HG03469 (cell line): ENCODE measurements at regions not wholly inside any gene's neighbourhood (a gene's known extent, or its start where the extent isn't known, plus 50 kb on each side); places are given as distances from the start of the nearest gene placed in this dataset.

Experiments
- ATAC-seq: cut with Tn5 transposase; IDR thresholded peaks from one replicate; pipeline ENCODE4 v1.9.1; 2021; ENCODE audit warnings: mild to moderate bottlenecking, moderate library complexity, moderate number of reproducible peaks; ENCODE audit not compliant: unreplicated experiment

DNA sequence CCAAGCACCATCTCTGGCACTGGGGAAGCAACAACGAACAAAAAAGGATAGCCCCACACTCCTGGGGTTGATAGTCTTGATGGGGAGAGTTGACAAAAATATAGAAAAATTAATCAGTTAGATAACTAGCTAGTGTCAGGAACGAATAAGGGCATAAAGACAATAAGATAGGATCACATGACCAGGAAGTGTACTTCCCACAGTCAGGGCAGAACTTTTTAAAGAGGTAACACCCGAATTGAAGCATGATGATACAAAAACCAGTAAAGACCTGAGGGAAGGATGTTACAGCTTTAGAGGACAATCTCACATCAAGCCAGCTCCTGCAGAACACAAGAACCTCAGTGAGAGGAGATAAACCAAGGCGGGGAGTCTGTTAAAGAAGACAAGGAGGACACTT is 295.4 kb upstream of the CRIM1 start:
- no peak for ATAC-seq

DNA sequence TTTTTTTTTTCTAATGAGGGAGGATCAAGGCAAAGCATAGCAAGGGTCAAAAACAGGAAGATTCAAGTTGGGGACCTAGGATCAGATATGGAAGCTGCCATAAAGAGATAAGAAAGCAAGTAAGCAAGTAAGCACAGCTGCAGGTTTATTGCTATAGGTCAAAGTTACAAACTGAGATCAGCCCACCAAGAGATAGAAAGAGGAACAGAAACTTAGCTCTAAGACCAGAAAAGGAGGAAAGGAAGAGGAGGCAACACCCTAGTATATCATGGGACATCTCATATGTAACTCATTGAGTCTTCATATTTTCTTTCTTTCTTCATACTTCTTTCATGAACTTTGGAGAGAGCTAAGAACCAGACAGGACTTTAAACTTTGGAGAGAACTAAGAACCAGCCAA is 295.9 kb upstream of the CRIM1 start:
- peak; percentile 100 for ATAC-seq

DNA sequence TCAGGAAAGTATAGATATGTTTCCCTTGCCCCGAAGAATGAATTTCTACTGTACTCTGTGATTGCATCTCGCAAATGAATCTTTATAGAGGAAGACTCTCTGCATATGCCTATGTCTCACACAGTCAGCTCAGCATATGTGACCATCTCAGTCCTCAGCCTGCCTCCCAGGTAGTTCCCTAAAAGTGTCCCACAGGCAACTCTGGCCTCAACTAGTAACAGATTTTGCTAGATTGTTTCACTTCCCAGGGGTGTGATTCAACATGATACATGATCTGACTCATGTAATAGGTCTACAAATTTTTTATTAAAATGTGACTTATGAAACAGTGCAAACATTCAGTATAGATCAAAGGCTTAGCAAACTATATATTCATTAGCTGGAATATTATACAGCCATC is 296.6 kb upstream of the CRIM1 start:
- ATAC-seq: no peak

DNA sequence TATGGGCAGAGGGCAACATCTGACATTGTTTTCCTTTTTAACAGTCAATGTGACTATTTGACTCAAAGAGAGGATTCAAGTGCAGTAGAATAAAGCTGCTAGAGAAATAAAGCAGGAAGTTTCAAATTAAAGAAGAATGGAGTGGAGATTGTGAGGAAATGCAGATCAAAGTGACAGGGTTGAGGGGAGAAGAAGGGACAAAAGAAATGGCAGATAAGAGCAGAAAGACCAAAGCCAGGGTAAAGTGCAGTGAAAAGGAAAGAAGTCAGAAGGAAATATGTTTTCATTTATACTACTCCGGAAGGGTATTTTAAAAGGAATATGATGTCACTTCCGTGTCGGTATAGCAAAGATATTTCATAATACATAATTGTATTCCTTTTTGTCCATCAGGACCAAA is 297.5 kb upstream of the CRIM1 start:
- no peak for ATAC-seq

DNA sequence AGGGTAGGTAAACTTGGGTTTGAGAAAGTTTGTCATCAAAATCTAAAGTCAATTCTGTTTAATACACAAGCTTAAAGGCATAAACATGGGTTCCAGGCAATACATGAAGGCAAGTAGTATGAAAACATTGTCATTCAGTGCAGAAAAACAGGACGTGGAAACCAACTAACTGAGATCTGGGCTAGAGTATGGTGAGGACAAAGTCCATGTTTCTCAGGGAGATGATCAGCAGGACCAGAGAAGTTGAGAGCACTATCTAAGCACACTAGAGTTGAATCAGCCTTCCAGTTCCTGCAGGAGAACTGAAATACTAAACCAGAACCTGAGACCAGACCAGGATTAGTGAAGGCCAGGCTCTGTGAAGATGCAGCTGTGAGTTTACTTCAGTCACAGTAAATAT is 302.8 kb upstream of the CRIM1 start:
- ATAC-seq: no peak

DNA sequence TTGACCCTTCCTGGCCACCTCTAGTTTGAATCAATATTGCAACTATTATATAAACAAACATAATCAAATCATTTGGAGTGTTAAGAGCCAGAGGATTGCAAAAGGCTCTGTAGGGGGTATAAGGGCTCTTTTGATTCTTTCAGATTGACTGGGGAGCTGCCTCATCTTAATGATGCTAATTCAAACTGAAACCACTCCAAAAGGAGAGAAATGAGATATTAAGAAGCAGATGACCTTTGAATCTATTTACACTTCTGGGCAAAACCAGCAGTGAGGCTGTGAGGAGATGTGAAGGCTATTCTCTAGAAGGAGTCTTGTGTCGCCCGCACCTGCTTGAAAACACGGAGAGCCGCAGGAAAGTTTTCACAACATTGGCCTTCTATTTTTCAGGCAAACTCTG is 311.2 kb upstream of the CRIM1 start:
- ATAC-seq: no peak

DNA sequence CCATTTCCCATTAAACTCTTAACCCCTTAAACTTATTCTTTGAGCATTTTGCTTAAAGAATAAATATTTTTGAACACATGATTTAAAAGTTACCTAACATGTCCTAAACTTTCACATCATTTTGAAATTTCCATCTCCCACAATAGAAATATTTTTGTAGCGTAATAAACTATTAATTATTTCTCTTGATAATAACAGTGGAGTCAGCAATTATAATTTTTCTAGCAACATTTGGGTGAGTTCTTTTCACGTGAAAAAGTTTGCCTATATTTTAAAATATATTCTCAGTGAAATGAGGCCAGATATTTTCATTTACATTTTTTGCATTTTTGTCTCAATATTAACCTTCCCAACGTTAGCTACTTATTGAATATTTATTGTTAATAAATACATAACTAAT is 320.4 kb upstream of the CRIM1 start:
- no peak for ATAC-seq

DNA sequence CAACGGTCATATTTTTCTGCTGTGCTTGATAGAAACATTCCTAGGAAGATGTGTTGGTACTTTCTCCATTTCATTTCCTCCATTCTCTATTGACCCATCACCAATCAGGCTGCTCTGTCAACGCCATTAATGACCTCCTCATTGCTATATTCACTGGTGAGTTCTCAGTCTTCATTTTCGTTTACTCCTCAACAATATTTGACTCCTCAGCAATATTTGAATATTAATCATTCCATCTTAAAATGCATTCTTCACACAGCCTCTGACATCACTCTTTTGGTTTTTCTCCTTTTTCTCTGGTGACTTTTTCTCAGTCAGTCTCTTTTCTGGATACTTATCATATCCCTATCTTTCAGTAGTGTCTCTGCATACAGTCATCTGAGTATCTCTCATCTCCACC is 323.5 kb upstream of the CRIM1 start:
- no peak for ATAC-seq

DNA sequence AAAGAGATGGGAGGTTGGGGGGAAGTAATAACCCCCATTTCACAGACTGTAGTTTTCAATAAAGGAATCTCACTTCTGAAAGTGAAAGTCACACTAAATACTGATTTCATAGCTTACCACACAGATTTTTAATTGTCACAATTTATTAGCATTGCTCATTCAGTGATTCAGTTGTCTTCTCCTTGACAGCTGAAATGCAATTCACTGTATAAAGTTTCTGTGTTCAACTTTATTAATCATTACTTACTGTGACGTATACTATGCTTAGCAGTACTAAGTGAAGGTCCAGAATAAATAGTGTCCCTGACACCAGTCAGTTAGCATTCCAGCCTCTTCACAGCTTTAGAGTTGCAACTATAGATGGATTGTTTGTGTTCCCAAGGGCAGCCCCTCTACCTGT is 324.1 kb upstream of the CRIM1 start:
- ATAC-seq: no peak

DNA sequence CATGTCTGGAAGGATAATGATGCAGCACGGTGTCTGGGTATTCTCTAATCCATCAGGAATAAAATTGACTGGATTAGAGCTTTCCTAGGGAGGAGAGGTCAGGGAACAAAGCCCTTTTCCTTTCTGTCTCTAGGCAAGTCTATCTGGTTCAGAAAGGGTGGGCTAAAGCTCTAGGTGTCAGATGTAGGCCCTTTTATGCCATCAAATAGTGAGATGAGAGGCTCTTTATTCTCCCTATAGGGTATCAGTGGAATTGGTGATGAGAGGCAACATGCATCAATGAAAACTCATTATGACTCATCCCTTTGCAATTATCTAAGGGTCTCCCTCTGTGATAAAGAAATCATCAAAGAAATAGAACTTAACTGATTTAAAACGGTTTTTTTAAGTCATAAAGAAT is 328.0 kb upstream of the CRIM1 start:
- ATAC-seq: no peak

DNA sequence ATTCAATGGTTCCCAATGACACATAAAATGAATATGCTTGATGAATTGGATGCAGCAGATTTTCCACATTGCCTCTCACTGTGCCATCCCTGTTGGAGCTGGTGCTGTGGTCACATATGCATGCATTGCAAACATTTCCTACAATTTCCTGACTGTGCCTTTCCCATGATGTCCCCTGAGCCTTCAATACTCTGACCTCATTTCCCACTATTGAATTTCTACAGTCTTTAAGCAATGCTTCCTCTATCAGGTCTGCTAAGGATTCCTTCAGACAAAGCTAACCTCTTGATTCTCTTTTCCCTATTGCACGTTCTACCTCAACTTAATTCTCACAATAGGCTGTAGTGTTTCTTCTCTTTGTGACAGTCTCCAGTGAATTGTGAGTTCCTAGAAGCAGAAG is 342.5 kb upstream of the CRIM1 start:
- no peak for ATAC-seq

DNA sequence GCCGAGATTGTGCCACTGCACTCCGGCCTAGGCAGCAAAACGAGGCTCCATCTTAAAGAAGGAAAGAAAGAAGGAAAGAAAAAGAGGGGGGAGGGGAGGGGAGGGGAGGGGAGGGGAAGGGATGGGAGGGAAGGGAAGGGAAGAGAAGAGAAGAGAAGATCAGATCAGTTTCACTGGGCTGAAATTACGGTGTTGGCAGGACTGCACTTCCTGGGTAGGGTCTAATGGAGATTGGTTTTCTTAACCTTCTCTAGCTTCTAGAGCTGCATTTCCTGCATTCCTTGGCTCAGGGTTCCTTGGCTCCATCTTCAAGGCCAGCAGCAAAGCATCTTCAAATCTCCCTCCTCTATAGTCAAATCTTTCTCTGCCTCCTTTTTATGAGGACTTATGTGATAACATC is 349.1 kb upstream of the CRIM1 start:
- ATAC-seq: no peak

DNA sequence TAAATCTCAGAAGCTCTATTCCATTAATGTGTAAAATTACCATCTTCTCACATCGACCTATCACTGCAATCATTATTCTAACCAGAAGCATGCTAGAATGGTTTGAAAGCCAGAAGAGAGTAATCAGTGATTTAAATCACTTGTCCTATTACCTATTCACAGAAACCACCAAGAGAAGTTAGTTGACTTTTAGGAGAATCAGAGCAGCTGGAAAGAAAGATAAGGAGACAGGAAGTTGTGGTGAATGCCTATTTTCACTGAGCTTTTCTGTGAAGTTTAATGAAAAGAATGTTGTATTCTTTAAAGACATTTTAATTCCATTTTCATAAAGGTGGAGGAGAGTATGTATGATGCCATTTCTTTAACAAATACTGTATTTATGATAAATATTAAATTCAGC is 352.6 kb upstream of the CRIM1 start:
- no peak for ATAC-seq

DNA sequence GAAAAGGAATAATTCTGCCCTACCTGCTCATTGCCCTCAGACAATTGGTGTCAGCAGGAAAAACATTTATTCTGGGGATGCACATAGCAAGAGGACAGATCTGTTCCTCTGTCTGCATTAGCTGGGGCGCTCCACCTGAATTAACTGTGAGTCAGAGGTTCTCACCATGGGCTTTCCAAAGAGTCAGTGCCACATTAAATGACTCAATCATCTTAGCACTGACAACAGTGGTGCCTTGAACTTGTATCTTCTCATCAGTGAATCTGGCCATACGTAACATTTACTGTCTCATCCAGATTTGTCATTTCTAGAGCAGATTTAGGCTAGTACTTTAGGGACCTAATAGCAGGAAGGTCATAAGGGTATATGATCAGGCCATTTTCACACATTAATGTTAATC is 358.1 kb upstream of the CRIM1 start:
- no peak for ATAC-seq

DNA sequence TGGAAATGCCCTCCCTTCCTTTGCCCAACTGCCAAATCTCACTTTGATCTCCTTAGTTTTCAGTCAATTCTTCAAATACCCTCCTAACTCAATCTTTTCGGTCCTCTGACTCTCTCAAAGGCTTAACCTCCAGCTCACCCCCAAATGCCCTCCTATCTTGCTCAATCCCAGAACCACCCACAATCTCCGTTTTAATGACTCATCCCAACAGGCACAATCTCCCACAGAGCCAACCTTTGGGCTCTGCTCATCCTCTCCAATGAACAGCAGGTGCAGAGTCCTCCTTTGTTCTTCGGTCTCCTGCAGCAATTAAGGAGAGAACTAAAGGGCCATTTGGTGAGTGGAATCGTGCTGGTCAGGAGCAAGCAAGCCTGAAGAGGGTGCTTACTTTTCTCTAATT is 366.1 kb upstream of the CRIM1 start:
- ATAC-seq: no peak

DNA sequence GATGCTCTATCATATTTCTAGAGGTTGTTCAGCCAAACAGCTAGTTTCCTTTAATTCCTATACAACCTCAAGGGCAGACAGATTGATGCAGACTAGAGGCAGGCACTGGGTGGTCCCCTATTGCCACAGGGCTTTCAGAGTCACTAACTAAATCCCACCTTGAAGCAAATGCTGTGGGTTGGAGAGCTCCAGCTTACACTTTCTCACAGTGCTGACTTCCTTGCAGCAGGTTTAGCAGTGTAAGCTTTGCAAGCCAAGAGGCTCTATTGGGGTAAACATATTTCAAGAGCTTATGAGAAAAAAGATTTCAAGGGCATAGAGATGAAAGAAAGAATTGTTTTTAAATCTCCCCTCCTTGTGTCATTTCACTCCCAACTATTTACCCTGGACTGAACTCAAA is 366.5 kb upstream of the CRIM1 start:
- no peak for ATAC-seq

DNA sequence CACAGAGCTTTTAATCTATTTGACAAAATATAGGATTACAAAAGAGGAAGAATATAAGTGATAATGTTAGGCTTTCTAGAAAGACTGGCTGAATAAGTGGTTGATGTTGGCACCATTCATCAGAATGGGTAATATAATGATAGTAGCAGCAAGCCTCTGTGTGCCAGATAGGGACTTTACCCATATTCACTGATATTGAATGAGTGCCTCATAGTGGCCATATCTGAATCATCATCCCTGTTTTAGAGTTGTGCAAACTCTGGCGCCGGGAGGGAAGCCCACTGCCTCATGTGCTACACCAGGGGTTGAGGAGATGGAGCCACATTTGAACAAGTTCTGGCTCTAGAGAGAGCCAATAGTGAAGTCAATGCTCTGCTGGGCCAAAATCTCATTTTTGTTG is 368.7 kb upstream of the CRIM1 start:
- no peak for ATAC-seq

DNA sequence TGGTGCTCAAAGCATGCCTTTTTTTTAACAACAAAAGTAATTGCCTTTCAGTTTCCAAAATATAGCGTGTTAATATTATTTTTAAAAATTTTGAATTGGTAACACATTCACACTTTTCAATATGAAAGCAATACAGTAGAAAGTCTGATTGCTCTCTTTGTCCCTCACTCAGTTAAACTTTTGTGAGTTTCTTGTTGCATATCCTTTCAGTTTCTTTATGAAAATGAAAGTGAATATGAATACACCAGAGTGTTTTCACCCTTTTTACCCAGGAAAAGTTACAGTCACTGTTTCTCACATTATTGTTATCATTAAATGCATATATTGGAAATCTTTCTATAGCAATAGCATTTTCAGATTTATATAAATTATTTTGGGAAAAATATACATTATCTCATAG is 377.4 kb upstream of the CRIM1 start:
- ATAC-seq: peak; percentile 98

DNA sequence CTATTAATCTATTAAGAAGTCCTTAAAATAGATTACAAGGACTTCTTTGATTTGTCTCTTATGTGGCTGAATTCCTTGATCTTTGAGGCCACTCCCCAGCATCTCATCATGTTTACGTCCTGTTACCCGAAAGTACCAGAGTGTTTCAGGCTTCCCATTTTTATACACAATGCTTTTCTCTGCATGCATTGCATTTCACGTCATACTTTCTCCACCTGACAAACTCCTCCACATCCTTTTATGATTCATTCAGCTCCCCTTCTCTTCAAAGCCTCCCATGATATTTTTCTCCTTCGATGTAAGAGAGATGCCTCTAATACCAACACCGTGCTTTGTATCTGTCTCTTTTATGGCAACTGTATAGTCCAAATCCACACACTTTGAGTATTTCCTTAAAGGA is 379.0 kb upstream of the CRIM1 start:
- ATAC-seq: no peak

DNA sequence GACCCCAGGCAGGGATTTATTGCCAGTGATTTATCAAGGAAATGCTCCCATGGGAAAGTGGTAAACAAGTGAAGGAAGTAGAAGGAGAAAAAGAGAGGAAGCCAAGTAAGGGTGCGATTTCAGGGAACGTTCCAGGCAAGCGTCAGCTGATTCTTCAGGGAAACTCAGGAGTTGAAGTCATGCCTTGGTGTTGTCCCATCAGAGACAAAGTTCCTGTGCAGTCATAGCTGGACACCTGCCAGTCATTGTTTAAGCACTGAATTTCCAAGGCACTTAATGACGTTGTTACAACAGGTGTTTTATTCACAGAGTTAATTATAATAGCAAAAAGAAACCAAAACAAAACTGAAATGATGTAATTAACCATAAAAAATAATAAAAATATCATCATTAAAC is 381.8 kb upstream of the CRIM1 start:
- no peak for ATAC-seq

DNA sequence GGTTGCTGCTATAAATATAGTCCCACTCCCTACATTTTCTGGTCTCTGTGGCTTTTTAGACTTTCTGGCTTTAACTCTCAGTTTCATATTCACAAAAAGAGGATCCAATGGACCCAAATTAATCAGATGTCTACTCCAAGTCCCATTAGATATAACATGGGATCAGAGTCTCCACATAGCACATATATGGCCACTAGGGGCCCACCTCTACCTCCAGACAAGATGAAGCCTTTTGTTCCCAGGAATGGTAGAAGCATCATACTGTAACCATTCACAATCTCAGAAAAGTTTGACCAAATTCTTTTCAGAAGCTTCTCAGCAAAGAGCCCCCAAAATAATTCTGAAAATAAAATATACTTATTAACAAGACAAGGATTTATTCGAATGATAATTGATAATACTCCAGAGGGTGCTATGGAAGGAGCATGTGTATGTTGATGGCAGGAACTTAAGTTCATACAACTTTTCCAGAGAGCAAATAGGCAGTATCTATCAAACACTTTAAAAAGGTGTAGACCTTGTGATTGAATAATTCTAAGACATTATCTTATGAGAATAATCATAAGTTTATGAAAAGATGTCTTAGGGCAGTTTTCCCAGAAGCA is 382.3 kb upstream of the CRIM1 start:
- ATAC-seq: no peak

DNA sequence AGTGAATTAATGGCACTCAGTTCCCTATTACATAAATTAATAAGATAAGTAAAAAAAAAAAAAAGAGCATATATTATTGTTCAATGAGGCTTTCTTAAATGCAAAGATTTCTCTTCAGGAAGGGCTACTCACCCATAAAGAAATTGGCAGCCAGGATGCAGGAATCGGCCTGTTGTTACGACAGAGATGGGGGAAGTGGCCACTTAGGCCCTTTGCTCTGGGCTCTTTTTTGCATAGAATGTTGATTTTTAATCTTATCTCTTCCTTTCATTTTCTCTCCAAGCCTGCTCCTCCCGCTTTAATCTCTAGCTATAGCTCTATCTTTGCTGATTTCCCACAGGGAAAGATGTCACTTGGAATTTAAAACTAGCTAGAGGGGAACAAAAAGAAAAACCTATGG is 391.8 kb upstream of the CRIM1 start:
- no peak for ATAC-seq

DNA sequence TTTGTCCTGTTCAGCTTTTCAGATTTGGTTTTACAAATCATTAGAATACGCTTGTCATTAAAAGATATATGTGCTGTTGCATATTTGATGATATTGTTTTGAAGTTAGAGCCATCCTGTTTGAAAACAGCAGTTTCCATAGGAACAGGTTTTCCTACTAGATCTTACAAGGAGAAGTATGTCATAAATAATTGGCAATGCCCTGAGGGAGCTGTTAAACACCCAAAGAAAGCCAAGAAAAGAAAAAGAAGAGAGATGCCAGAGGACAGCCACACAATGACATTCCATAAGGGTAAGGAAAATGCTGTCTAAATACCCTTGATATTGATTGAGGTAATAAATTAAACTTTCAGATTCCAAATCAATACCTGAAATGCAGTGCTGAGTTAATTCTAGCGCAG is 392.2 kb upstream of the CRIM1 start:
- no peak for ATAC-seq
